OCI-LY3 (cell line): ENCODE measurements at regions not wholly inside any gene's neighbourhood (a gene's known extent, or its start where the extent isn't known, plus 50 kb on each side); places are given as distances from the start of the nearest gene placed in this dataset.

Experiments used
- CTCF ChIP-seq: fragments of 200-600, 300-600 bp; sonication (generic); IDR thresholded peaks from 2 replicates; pipeline ENCODE4 v1.5.1; 2014; ENCODE audit warnings: antibody characterized with exemption, low read length, low read depth
- EZH2phosphoT487 ChIP-seq: fragments of 200-600 bp; shearing (Covaris generic); IDR thresholded peaks from 2 replicates; pipeline ENCODE4 v1.6.1; 2018; ENCODE audit warnings: antibody characterized with exemption, mixed run types, low read depth

- TF ChIP-seq CTCF (no peak), EZH2phosphoT487 (no peak)
These were observed 340.2 kb upstream of the DDHD1 start for GRCh38 chr14:53493320-53493719.
